Endodermal cell (in vitro differentiated cells): ENCODE measurements at regions not wholly inside any gene's neighbourhood (a gene's known extent, or its start where the extent isn't known, plus 50 kb on each side); places are given as distances from the start of the nearest gene placed in this dataset.

Experiments
- DNase-seq: peaks from one replicate; pipeline ENCODE4 v3.0.0-alpha.2; 2017
- H3K27ac ChIP-seq: 2 replicates; pipeline ENCODE4 v1.5.1; 2013; ENCODE audit warnings: mild to moderate bottlenecking, low read depth, low read length, moderate library complexity
- H3K27me3 ChIP-seq: 2 replicates; pipeline ENCODE4 v1.6.1; 2013; ENCODE audit warnings: mild to moderate bottlenecking, low read length, moderate library complexity; ENCODE audit not compliant: insufficient read depth, control insufficient read depth, poor library complexity, severe bottlenecking
- H3K36me3 ChIP-seq: 2 replicates; pipeline ENCODE4 v1.7.0; 2013; ENCODE audit warnings: mild to moderate bottlenecking, low read length, moderate library complexity; ENCODE audit not compliant: control insufficient read depth, insufficient read depth
- H3K4me1 ChIP-seq: one replicate; pipeline ENCODE4 v1.7.0; 2013; ENCODE audit warnings: low read length; ENCODE audit not compliant: control insufficient read depth, insufficient read depth
- H3K4me3 ChIP-seq: 2 replicates; pipeline ENCODE4 v1.5.1; 2013; ENCODE audit warnings: mild to moderate bottlenecking, low read length, moderate library complexity
- H3K9ac ChIP-seq: 2 replicates; pipeline ENCODE4 v1.6.1; 2013; ENCODE audit warnings: mild to moderate bottlenecking, low read length, moderate library complexity; ENCODE audit not compliant: poor library complexity, severe bottlenecking; ENCODE audit errors: extremely low read depth
- H3K9me3 ChIP-seq: 2 replicates; pipeline ENCODE4 v1.6.1; 2013; ENCODE audit warnings: mild to moderate bottlenecking, low read length, moderate library complexity; ENCODE audit not compliant: control insufficient read depth
- H3K27ac Mint-ChIP-seq: 2 replicates; pipeline ENCODE4 v1.8.0; 2020; ENCODE audit warnings: mixed read lengths
- H3K27me3 Mint-ChIP-seq: 2 replicates; pipeline ENCODE4 v1.8.0; 2021; ENCODE audit warnings: mild to moderate bottlenecking, mixed read lengths; ENCODE audit not compliant: insufficient read depth
- H3K36me3 Mint-ChIP-seq: 2 replicates; pipeline ENCODE4 v1.8.0; 2020; ENCODE audit warnings: low read depth, mixed read lengths
- H3K4me1 Mint-ChIP-seq: 2 replicates; pipeline ENCODE4 v1.8.0; 2020; ENCODE audit warnings: mixed read lengths
- H3K4me3 Mint-ChIP-seq: 2 replicates; pipeline ENCODE4 v1.8.0; 2020; ENCODE audit warnings: mild to moderate bottlenecking, moderate library complexity, mixed read lengths
- H3K9me3 Mint-ChIP-seq: 2 replicates; pipeline ENCODE4 v1.8.0; 2020; ENCODE audit warnings: mild to moderate bottlenecking, mixed read lengths
- WGBS, 2 experiments: methylation state at CpG; one replicate each; pipeline versions ENCODE4 v1.1.5 to v1.1.7; 2013; ENCODE audit warnings: missing lambda C conversion rate in 2 of 2, mixed read lengths in 1 of 2; ENCODE audit not compliant: insufficient coverage in 1 of 2, insufficient read length in 1 of 2; 5-methylcytosine and 5-hydroxymethylcytosine counted together
- TF ChIP-seq, protein P1 (sequence below): fragments of 200-600 bp; sonication (generic); conservative IDR thresholded peaks from 2 replicates; pipeline ENCODE4 v1.5.0; 2021; ENCODE audit warnings: antibody characterized with exemption, mild to moderate bottlenecking

DNA sequence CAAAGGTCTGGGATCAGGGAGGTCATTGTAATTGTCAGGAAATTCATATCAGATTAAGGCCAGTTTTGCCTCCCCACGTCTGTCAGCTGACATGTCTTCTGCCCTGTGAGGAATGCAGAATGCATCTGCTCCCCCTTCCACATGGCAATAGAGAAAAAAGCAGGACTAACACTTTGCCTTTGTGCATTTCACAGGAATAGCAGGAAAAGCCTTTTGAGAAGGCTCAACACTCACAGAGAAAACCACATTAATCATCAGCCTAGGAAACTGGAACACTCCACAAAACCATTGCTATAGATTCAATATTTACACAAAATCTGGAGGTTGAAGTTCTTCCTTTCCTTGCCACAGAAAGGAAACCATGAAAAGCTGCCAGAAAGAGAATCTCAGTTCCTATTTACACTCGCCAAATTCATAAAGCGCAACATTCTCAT lies 165.2 kb upstream of the HES1 start:
- H3K27me3 Mint-ChIP-seq: peaks cover 12% of the 10 kb centered on the region
- peaks cover 19% of the 10 kb centered on the region for H3K4me1 ChIP-seq
- no peaks in the 10 kb centered on the region for H3K36me3 ChIP-seq
- no peak overlapping the region for H3K27ac ChIP-seq
- H3K27ac Mint-ChIP-seq: no peak overlapping the region
- no peak overlapping the region for H3K4me3 Mint-ChIP-seq
- TF ChIP-seq, protein P1, sequence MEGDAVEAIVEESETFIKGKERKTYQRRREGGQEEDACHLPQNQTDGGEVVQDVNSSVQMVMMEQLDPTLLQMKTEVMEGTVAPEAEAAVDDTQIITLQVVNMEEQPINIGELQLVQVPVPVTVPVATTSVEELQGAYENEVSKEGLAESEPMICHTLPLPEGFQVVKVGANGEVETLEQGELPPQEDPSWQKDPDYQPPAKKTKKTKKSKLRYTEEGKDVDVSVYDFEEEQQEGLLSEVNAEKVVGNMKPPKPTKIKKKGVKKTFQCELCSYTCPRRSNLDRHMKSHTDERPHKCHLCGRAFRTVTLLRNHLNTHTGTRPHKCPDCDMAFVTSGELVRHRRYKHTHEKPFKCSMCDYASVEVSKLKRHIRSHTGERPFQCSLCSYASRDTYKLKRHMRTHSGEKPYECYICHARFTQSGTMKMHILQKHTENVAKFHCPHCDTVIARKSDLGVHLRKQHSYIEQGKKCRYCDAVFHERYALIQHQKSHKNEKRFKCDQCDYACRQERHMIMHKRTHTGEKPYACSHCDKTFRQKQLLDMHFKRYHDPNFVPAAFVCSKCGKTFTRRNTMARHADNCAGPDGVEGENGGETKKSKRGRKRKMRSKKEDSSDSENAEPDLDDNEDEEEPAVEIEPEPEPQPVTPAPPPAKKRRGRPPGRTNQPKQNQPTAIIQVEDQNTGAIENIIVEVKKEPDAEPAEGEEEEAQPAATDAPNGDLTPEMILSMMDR: no peak
- no peak overlapping the region for H3K4me3 ChIP-seq
- no peaks in the 10 kb centered on the region for H3K36me3 Mint-ChIP-seq
- no peak for DNase-seq
- 67 to 75% methylated on average over 2 to 3 of the region's 3 CpGs for WGBS, 2 experiments
- no peaks in the 10 kb centered on the region for H3K9me3 Mint-ChIP-seq
- peaks cover 50% of the 10 kb centered on the region for H3K4me1 Mint-ChIP-seq
- H3K9ac ChIP-seq: no peak overlapping the region
- H3K9me3 ChIP-seq: no peaks in the 10 kb centered on the region
- peaks cover 1% of the 10 kb centered on the region for H3K27me3 ChIP-seq

DNA sequence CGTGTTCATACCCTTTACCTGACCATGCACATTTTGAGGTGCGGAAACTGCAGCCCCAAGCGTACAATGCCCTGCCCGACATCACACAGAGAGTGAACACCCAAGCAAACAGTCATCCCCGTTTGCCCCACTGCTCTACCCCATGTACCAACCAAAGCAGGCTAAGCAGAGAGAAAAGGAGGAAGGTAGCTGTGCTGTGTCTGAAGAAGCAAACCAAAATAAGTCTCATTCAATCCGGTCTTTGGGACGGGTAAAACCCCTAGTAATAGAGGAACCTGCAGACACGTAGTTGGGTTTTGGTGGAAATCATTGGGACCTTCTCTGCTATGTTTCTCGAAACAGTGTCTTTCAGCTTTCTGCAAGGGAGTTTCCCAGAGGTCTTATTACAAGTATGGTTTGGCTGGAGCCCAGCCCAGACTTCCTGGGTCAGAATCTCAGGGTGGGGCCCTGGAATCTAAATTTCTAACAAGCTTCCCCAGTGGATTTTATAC lies 164.6 kb upstream of the HES1 start:
- H3K27ac ChIP-seq: no peak overlapping the region
- H3K27ac Mint-ChIP-seq: no peak overlapping the region
- no peaks in the 10 kb centered on the region for H3K36me3 Mint-ChIP-seq
- whole genome bisulfite sequencing, 2 experiments: 91 to 96% methylated on average over 6 to 9 of the region's 9 CpGs
- no peak overlapping the region for H3K4me3 Mint-ChIP-seq
- H3K4me1 ChIP-seq: peaks cover 24% of the 10 kb centered on the region
- TF ChIP-seq, protein P1: no peak
- H3K4me1 Mint-ChIP-seq: peaks cover 53% of the 10 kb centered on the region
- H3K4me3 ChIP-seq: no peak overlapping the region
- no peak overlapping the region for H3K9ac ChIP-seq
- no peak for DNase-seq
- H3K27me3 Mint-ChIP-seq: peaks cover 8% of the 10 kb centered on the region
- H3K27me3 ChIP-seq: no peaks in the 10 kb centered on the region
- H3K9me3 Mint-ChIP-seq: no peaks in the 10 kb centered on the region
- no peaks in the 10 kb centered on the region for H3K36me3 ChIP-seq
- no peaks in the 10 kb centered on the region for H3K9me3 ChIP-seq

DNA sequence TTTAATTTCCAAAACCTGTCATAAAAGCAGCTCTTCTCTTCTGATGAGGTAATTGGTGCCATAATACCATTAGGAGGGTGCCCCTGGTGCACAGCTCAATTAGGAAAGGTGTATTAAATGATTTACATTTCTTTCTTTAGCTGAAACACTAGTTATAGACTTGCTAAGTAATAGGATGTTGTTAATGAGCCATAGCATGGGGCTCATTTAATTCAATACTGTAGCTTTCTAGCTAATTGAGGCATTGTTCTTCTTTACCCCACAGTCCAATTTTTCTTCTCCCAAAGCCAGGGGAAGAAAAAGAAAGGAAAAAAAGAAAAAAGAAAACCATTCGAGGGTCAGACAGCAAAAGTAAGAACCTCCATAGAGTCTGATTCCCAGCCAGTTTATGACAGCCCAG lies 164.0 kb upstream of the HES1 start:
- Mint-ChIP-seq H3K4me1 (peaks cover 53% of the 10 kb centered on the region), H3K9me3 (no peaks in the 10 kb centered on the region), H3K27me3 (peaks cover 7% of the 10 kb centered on the region), H3K27ac (no peak overlapping the region), H3K4me3 (no peak overlapping the region), H3K36me3 (no peaks in the 10 kb centered on the region)
- Histone ChIP-seq H3K9ac (no peak overlapping the region), H3K4me1 (peaks cover 25% of the 10 kb centered on the region), H3K9me3 (no peaks in the 10 kb centered on the region), H3K4me3 (no peak overlapping the region), H3K27me3 (no peaks in the 10 kb centered on the region), H3K27ac (no peak overlapping the region), H3K36me3 (no peaks in the 10 kb centered on the region)
- no peak for DNase-seq
- TF ChIP-seq, protein P1: no peak
- 83 to 100% methylated on average over 1 of the region's 1 CpG for WGBS, 2 experiments
